ENCODE measurements at regions not wholly inside any gene's neighbourhood (a gene's known extent, or its start where the extent isn't known, plus 50 kb on each side); places are given as distances from the start of the nearest gene placed in this dataset.

DNA sequence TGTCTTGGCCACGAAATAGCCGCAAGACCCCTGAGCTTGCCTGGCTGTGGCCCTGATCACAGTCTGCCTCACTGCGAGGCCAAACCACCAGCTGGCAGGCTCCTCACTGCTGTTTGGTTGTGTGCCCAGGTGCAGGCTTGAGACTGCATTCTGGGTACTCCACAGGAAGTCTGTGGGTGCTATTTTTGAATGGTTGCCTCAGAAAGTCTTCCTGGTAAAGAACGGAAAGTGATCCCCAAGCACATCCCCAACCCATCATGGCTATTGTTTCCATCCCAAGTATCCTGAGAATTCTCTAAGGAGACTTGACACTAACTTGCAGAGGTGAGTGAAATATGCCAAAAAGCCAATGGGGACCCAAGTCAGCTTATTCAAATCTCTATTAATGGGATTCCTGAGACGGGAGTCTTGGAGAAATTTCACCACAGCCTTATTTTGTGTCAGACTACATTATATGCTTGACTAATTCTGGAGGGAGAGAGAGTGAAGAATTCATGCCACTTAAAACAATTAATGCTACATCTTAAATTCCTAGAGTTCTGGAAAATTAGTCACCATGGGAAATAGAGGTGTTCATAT is 170.9 kb downstream of the RAMP3 start:
- ChIA-PET CTCF (no interaction called here), POLR2A (no interaction called here), RAD21 (ENCODE audit: low non-redundant PET in 1 of 2, low total read pairs in 2 of 2, uncharacterized antibody in 2 of 2, unreplicated experiment in 2 of 2) (no interaction called here)
- TF ChIP-seq ZFX (IDR thresholded peaks at IDR 0.05), result no peak
- no peak for TF ChIP-seq EZH2phosphoT487 (IDR thresholded peaks at IDR 0.05; ENCODE audit: borderline replicate concordance)
- TF ChIP-seq RAD21 (IDR thresholded peaks at IDR 0.05; ENCODE audit: low read depth), result no peak
- TF ChIP-seq FOSL1 (IDR thresholded peaks at IDR 0.05; ENCODE audit: low read depth), result no peak
- TF ChIP-seq ATF3 (IDR thresholded peaks at IDR 0.05), result no peak
- no peak for TF ChIP-seq CEBPB (IDR thresholded peaks at IDR 0.05; ENCODE audit: low read depth)
- no peak for TF ChIP-seq POLR2AphosphoS5 (IDR thresholded peaks at IDR 0.05; ENCODE audit: low read depth, low read length)
- no peak for TF ChIP-seq ZBTB33 (IDR thresholded peaks at IDR 0.05; ENCODE audit: extremely low read depth, insufficient replicate concordance, low read length)
- no peak for TF ChIP-seq POLR2A (IDR thresholded peaks at IDR 0.05; ENCODE audit: borderline replicate concordance, extremely low read depth, insufficient read depth, insufficient read length)
- no peak for TF ChIP-seq SRF (IDR thresholded peaks at IDR 0.05; ENCODE audit: low read depth)
- TF ChIP-seq EGR1 (IDR thresholded peaks at IDR 0.05; ENCODE audit: low read depth), result no peak
- TF ChIP-seq SIN3A (IDR thresholded peaks at IDR 0.05; ENCODE audit: low read depth), result no peak
- TF ChIP-seq MAX (IDR thresholded peaks at IDR 0.05), result no peak
- TF ChIP-seq TCF7L2 (IDR thresholded peaks at IDR 0.05; ENCODE audit: borderline replicate concordance, extremely low read depth, insufficient read depth, insufficient read length), result no peak
- no peak for TF ChIP-seq ELF1 (IDR thresholded peaks at IDR 0.05; ENCODE audit: borderline replicate concordance, low read depth)
- TF ChIP-seq CTCF (IDR thresholded peaks at IDR 0.05 in 2 of 3, conservative IDR thresholded peaks at IDR 0.05 in 1 of 3; ENCODE audit: borderline replicate concordance in 1 of 3, insufficient read depth in 1 of 3, low read depth in 2 of 3, low read length in 2 of 3), result no peak
- TF ChIP-seq YY1 (IDR thresholded peaks at IDR 0.05; ENCODE audit: extremely low read depth, insufficient replicate concordance, low read depth, low read length), result no peak
- no peak for TF ChIP-seq ZNF274 (IDR thresholded peaks at IDR 0.05; ENCODE audit: low read depth, low read length)
- no peak for ATAC-seq
- H3K4me3 ChIP-seq (replicated peaks in 1 of 2; ENCODE audit: low read depth in 1 of 2, low read length in 2 of 2), result no peak overlapping the region
- no peak overlapping the region for H3K9ac ChIP-seq (ENCODE audit: low read length)
- no peaks in the 10 kb centered on the region for H3K4me1 ChIP-seq (ENCODE audit: control insufficient read depth in 1 of 2, insufficient read depth in 2 of 2, low read length in 2 of 2)
- H3K4me2 ChIP-seq (ENCODE audit: low read length), result no peak overlapping the region
- H3K9me2 ChIP-seq (ENCODE audit: insufficient read depth), result no peaks in the 10 kb centered on the region
- no peaks in the 10 kb centered on the region; the same call in 1 of the 2 replicates for H3K27me3 ChIP-seq (ENCODE audit: insufficient read depth, low read length)
- no peak overlapping the region for H3K27ac ChIP-seq (ENCODE audit: low read depth, low read length)
- intact Hi-C loops (cut with micrococcal nuclease), result no loop called here
- H3K9me3 ChIP-seq (ENCODE audit: control insufficient read depth in 1 of 2, insufficient read depth in 1 of 2, low read depth in 1 of 2, low read length in 2 of 2), result no peaks in the 10 kb centered on the region
- no peaks in the 10 kb centered on the region for H3K36me3 ChIP-seq (ENCODE audit: control insufficient read depth in 1 of 2, insufficient read depth in 2 of 2, low read length in 2 of 2)
- DNase-seq (ENCODE audit: low read depth, low spot score), result no peak
- H2AFZ ChIP-seq (ENCODE audit: low read depth, low read length, poor library complexity, severe bottlenecking), result no peak overlapping the region
- H3K79me2 ChIP-seq (ENCODE audit: insufficient read depth, low read length), result no peaks in the 10 kb centered on the region
- BruUV-seq (replicated peaks), result no TSS peak
- no peaks in the 10 kb centered on the region for H4K20me1 ChIP-seq (ENCODE audit: insufficient read depth)

All from HCT116 (cell line).